ENCODE measurements at regions not wholly inside any gene's neighbourhood (a gene's known extent, or its start where the extent isn't known, plus 50 kb on each side); places are given as distances from the start of the nearest gene placed in this dataset.
"Not testable (repeated sequence)": the region's sequence is repeated elsewhere in the genome, so short reads cannot be mapped to it uniquely, and the experiment has no call there.

- DNase-seq (ENCODE audit: low read depth in 2 of 2): no peak
Observed at GRCh38 chr12:131571827-131572226, 139.1 kb upstream of the SFSWAP start.

GRCh38 chr12:131572626-131573025, 138.3 kb upstream of the SFSWAP start:
- no peak for DNase-seq (ENCODE audit: low read depth in 2 of 2)

- DNase-seq (ENCODE audit: low read depth in 2 of 2): no peak
Observed at GRCh38 chr12:131573631-131574394, 137.1 kb upstream of the SFSWAP start.

- no peak for DNase-seq (ENCODE audit: low read depth in 2 of 2)
Observed at GRCh38 chr12:131574395-131574771, 136.5 kb upstream of the SFSWAP start.

GRCh38 chr12:131575371-131575770, 135.5 kb upstream of the SFSWAP start:
- DNase-seq (ENCODE audit: low read depth in 2 of 2): no peak

GRCh38 chr12:131576734-131577133, 134.2 kb upstream of the SFSWAP start:
- not testable (repeated sequence) for DNase-seq (ENCODE audit: low read depth in 2 of 2)

GRCh38 chr12:131577766-131578165, 133.1 kb upstream of the SFSWAP start:
- DNase-seq (ENCODE audit: low read depth in 2 of 2): no peak

GRCh38 chr12:131578828-131579470, 131.9 kb upstream of the SFSWAP start:
- no peak for DNase-seq (ENCODE audit: low read depth in 2 of 2)

GRCh38 chr12:131583090-131583712, 127.7 kb upstream of the SFSWAP start:
- DNase-seq (ENCODE audit: low read depth in 2 of 2): no peak

GRCh38 chr12:131586269-131586668, 124.6 kb upstream of the SFSWAP start:
- no peak for DNase-seq (ENCODE audit: low read depth in 2 of 2)

GRCh38 chr12:131586761-131587160, 124.1 kb upstream of the SFSWAP start:
- no peak for DNase-seq (ENCODE audit: low read depth in 2 of 2)

- no peak for DNase-seq (ENCODE audit: low read depth in 2 of 2)
Observed at GRCh38 chr12:131587565-131587964, 123.3 kb upstream of the SFSWAP start.

GRCh38 chr12:131589221-131589897, 121.5 kb upstream of the SFSWAP start:
- no peak for DNase-seq (ENCODE audit: low read depth in 2 of 2)

GRCh38 chr12:131589966-131590365, 120.9 kb upstream of the SFSWAP start:
- no peak for DNase-seq (ENCODE audit: low read depth in 2 of 2)

GRCh38 chr12:131591136-131591535, 119.8 kb upstream of the SFSWAP start:
- no peak for DNase-seq (ENCODE audit: low read depth in 2 of 2)

GRCh38 chr12:131591714-131592709, 118.9 kb upstream of the SFSWAP start:
- DNase-seq (ENCODE audit: low read depth in 2 of 2): no peak

GRCh38 chr12:131592972-131593371, 117.9 kb upstream of the SFSWAP start:
- no peak for DNase-seq (ENCODE audit: low read depth in 2 of 2)

- DNase-seq (ENCODE audit: low read depth in 2 of 2): no peak
Observed at GRCh38 chr12:131593406-131593805, 117.5 kb upstream of the SFSWAP start.

GRCh38 chr12:131596115-131596514, 114.8 kb upstream of the SFSWAP start:
- DNase-seq (ENCODE audit: low read depth in 2 of 2): no peak

GRCh38 chr12:131597333-131597732, 113.6 kb upstream of the SFSWAP start:
- DNase-seq (ENCODE audit: low read depth in 2 of 2): no peak

- DNase-seq (ENCODE audit: low read depth in 2 of 2): no peak
Observed at GRCh38 chr12:131598717-131599116, 112.2 kb upstream of the SFSWAP start.
